ENCODE measurements at regions not wholly inside any gene's neighbourhood (a gene's known extent, or its start where the extent isn't known, plus 50 kb on each side); places are given as distances from the start of the nearest gene placed in this dataset.

DNA sequence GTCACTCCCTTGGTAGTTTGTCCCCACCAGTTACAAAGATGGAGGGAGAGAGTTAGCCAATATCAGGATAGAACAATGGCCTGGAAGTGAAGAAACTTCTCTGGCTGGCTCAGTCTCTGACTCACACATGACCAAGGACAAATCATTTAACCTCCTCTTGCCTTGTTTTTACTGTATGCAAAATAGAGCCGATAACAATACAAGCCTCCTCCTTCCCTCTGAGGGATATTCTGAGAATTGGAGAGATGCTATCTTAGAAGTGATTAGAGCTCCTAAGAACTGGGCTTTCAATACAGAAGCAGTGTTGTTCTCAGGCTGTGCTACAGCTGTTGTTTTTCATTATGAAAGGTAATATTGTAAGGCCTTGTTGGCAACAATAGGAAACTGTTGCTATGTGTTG lies 87.7 kb upstream of the EGR2 start:
- TF ChIP-seq, protein P1, sequence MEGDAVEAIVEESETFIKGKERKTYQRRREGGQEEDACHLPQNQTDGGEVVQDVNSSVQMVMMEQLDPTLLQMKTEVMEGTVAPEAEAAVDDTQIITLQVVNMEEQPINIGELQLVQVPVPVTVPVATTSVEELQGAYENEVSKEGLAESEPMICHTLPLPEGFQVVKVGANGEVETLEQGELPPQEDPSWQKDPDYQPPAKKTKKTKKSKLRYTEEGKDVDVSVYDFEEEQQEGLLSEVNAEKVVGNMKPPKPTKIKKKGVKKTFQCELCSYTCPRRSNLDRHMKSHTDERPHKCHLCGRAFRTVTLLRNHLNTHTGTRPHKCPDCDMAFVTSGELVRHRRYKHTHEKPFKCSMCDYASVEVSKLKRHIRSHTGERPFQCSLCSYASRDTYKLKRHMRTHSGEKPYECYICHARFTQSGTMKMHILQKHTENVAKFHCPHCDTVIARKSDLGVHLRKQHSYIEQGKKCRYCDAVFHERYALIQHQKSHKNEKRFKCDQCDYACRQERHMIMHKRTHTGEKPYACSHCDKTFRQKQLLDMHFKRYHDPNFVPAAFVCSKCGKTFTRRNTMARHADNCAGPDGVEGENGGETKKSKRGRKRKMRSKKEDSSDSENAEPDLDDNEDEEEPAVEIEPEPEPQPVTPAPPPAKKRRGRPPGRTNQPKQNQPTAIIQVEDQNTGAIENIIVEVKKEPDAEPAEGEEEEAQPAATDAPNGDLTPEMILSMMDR (IDR thresholded peaks at IDR 0.05; ENCODE audit: insufficient read depth, low read depth, low read length), result no peak
- TF ChIP-seq EZH2 (IDR thresholded peaks at IDR 0.05; ENCODE audit: insufficient read depth, low read length), result no peak
